Dermis microvascular lymphatic vessel endothelial cell (primary cell): ENCODE measurements at regions not wholly inside any gene's neighbourhood (a gene's known extent, or its start where the extent isn't known, plus 50 kb on each side); places are given as distances from the start of the nearest gene placed in this dataset.
"Not testable (repeated sequence)": the region's sequence is repeated elsewhere in the genome, so short reads cannot be mapped to it uniquely, and the experiment has no call there.

Experiments
- DNase-seq, 2 donors: peaks; one replicate each; pipeline versions ENCODE4 v3.0.0 to v3.0.0-alpha.2; 2010; ENCODE audit warnings: low read depth in 2 of 2

GRCh38 chr1:56268519-56269140 is 310.7 kb downstream of the PLPP3 start:
- DNase-seq, result no peak

- DNase-seq, result no peak
Observed at GRCh38 chr1:56267611-56268010, 311.8 kb downstream of the PLPP3 start.

- no peak for DNase-seq
Observed at GRCh38 chr1:56266359-56266758, 313.0 kb downstream of the PLPP3 start.

GRCh38 chr1:56265216-56265615 is 314.1 kb downstream of the PLPP3 start:
- DNase-seq, result no peak

GRCh38 chr1:56263908-56264307 is 315.5 kb downstream of the PLPP3 start:
- DNase-seq, result no peak

GRCh38 chr1:56258371-56258770 is 321.0 kb downstream of the PLPP3 start:
- no peak for DNase-seq

- no peak for DNase-seq
Observed at GRCh38 chr1:56257726-56258125, 321.6 kb downstream of the PLPP3 start.

- no peak for DNase-seq
Observed at GRCh38 chr1:56256153-56257000, 323.0 kb downstream of the PLPP3 start.

GRCh38 chr1:56255516-56256152 is 323.7 kb downstream of the PLPP3 start:
- DNase-seq, result no peak

- DNase-seq, result no peak
Observed at GRCh38 chr1:56254130-56254529, 325.2 kb downstream of the PLPP3 start.

- no peak for DNase-seq
Observed at GRCh38 chr1:56250809-56251208, 328.6 kb downstream of the PLPP3 start.

GRCh38 chr1:56249234-56249633 is 330.1 kb downstream of the PLPP3 start:
- DNase-seq, result no peak

GRCh38 chr1:56248138-56248537 is 331.2 kb downstream of the PLPP3 start:
- no peak for DNase-seq

GRCh38 chr1:56246726-56247125 is 332.6 kb downstream of the PLPP3 start:
- DNase-seq, result not testable (repeated sequence)

GRCh38 chr1:56240400-56240799 is 339.0 kb downstream of the PLPP3 start:
- DNase-seq, result no peak

GRCh38 chr1:56237491-56238064 is 341.8 kb downstream of the PLPP3 start:
- no peak for DNase-seq

GRCh38 chr1:56236688-56237087 is 342.7 kb downstream of the PLPP3 start:
- DNase-seq, result no peak

GRCh38 chr1:56235909-56236510 is 343.4 kb downstream of the PLPP3 start:
- DNase-seq, result no peak

- DNase-seq, result peak in 1 of 2 donors; percentile 2
Observed at GRCh38 chr1:56229186-56229585, 350.2 kb downstream of the PLPP3 start.

GRCh38 chr1:56227886-56228285 is 351.5 kb downstream of the PLPP3 start:
- DNase-seq, result no peak

- no peak for DNase-seq
Observed at GRCh38 chr1:56227401-56227800, 352.0 kb downstream of the PLPP3 start.
